K562 (cell line): ENCODE measurements at regions not wholly inside any gene's neighbourhood (a gene's known extent, or its start where the extent isn't known, plus 50 kb on each side); places are given as distances from the start of the nearest gene placed in this dataset.

Experiments used
- ATAC-seq: fragments of 200-7000 bp; cut with Tn5 transposase; 3 replicates; pipeline ENCODE4 v1.9.1; 2020; ENCODE audit warnings: moderate library complexity
- BruUV-seq: library from RNA; stranded (reverse); fragments of 400-500 nt; replicated peaks from 2 replicates; lab custom pipeline; 2021; lab: Mats Ljungman, UMichigan
- CTCF ChIA-PET: fragments of 300-600 bp; formaldehyde crosslinking; extraction: SDS; loops from one replicate; lab custom pipeline; 2021; ENCODE audit warnings: low intra/inter-chr PET ratio; lab: Yijun Ruan, JAX
- POLR2A ChIA-PET: fragments of 300-600, 350-650 bp; sonication (Branson Sonifier 250); formaldehyde crosslinking; extraction: SDS; loops from one replicate; lab custom pipeline; 2021; ENCODE audit warnings: antibody characterized with exemption, inconsistent platforms; lab: Yijun Ruan, JAX
- DNase-seq, 4 experiments: peaks; one replicate each; pipeline versions ENCODE4 v3.0.0 to v3.0.0-alpha.2; 2011 to 2018; ENCODE audit warnings: low spot score in 3 of 4, mixed read lengths in 3 of 4; ENCODE audit errors: extremely low read depth in 1 of 4
- FAIRE-seq: peaks from 2 replicates; lab custom pipeline; 2011; peaks lifted over from hg19 to GRCh38; lab: Jason Lieb, UNC
- H2AFZ ChIP-seq: 2 replicates; pipeline ENCODE4 v1.6.0; 2011; ENCODE audit warnings: low read depth, low read length, control low read depth, inconsistent platforms
- H3K27ac ChIP-seq: fragments of 200-600 bp; 3 replicates; pipeline ENCODE4 v1.8.0; 2011; ENCODE audit warnings: low read depth, mild to moderate bottlenecking, control low read depth, inconsistent platforms, low read length, moderate library complexity, mixed read lengths; ENCODE audit errors: extremely low read depth
- H3K27me3 ChIP-seq, 2 experiments: fragments of 300-600 bp in 1 of 2; 2 replicates in 1 of 2; 3 replicates in 1 of 2; pipeline versions ENCODE4 v1.6.0 to v1.8.0; 2011; ENCODE audit warnings: inconsistent platforms in 2 of 2, low read length in 2 of 2, mild to moderate bottlenecking in 1 of 2, mixed read lengths in 1 of 2, moderate library complexity in 1 of 2; ENCODE audit not compliant: control insufficient read depth in 2 of 2, insufficient read depth in 2 of 2
- H3K36me3 ChIP-seq: fragments of 300-600 bp; 3 replicates; pipeline ENCODE4 v1.8.0; 2011; ENCODE audit warnings: mild to moderate bottlenecking, low read length, inconsistent platforms; ENCODE audit not compliant: control insufficient read depth, insufficient read depth
- H3K4me1 ChIP-seq, 2 experiments: fragments of 200-600 bp in 1 of 2; replicated peaks in 1 of 2; 2 replicates in 1 of 2; 3 replicates in 1 of 2; pipeline versions ENCODE4 v1.5.1 to v1.8.0; 2011; ENCODE audit warnings: inconsistent platforms in 2 of 2, low read length in 2 of 2, mild to moderate bottlenecking in 1 of 2, mixed read lengths in 1 of 2, moderate library complexity in 1 of 2; ENCODE audit not compliant: control insufficient read depth in 2 of 2, insufficient read depth in 2 of 2
- H3K4me2 ChIP-seq: 2 replicates; pipeline ENCODE4 v1.6.1; 2011; ENCODE audit warnings: low read length, control low read depth, inconsistent platforms, mixed read lengths; ENCODE audit not compliant: insufficient read depth
- H3K4me3 ChIP-seq: fragments of 200-600 bp; sonication (generic), shearing (Covaris generic); 2 replicates; pipeline ENCODE4 v1.5.1; 2016; ENCODE audit warnings: control low read depth, inconsistent platforms
- H3K79me2 ChIP-seq: fragments of 200-600 bp; 3 replicates; pipeline ENCODE4 v1.8.0; 2011; ENCODE audit warnings: low read length, inconsistent platforms; ENCODE audit not compliant: control insufficient read depth, insufficient read depth
- H3K9ac ChIP-seq, 2 experiments: 2 replicates each; pipeline versions ENCODE4 v1.6.0 to v1.6.1; 2011; ENCODE audit warnings: low read depth in 2 of 2, low read length in 2 of 2, control low read depth in 1 of 2, inconsistent platforms in 1 of 2, mild to moderate bottlenecking in 1 of 2, mixed read lengths in 1 of 2; ENCODE audit not compliant: insufficient read depth in 1 of 2
- H3K9me1 ChIP-seq: one replicate; pipeline ENCODE4 v1.6.0; 2011; ENCODE audit warnings: inconsistent platforms, mild to moderate bottlenecking, low read length, moderate library complexity; ENCODE audit not compliant: control insufficient read depth, insufficient read depth
- H3K9me3 ChIP-seq: replicated peaks from 2 replicates; pipeline ENCODE4 v1.5.1; 2011; ENCODE audit warnings: low read depth, low read length, inconsistent platforms; ENCODE audit not compliant: control insufficient read depth, insufficient read depth
- H4K20me1 ChIP-seq: replicated peaks from 2 replicates; pipeline ENCODE4 v1.6.1; 2011; ENCODE audit warnings: low read length, inconsistent platforms, mixed read lengths; ENCODE audit not compliant: control insufficient read depth, insufficient read depth
- E2F4 ChIP-seq: sonication (generic); formaldehyde crosslinking; IDR thresholded peaks from 2 replicates; pipeline ENCODE4 v1.8.0; 2022; ENCODE audit warnings: mild to moderate bottlenecking, low read depth, missing genetic modification reagents
- ESRRA ChIP-seq: fragments of 450-650 bp; IDR thresholded peaks from 2 replicates; pipeline ENCODE4 v1.6.1; 2014; ENCODE audit warnings: low read depth, mild to moderate bottlenecking, moderate library complexity, borderline replicate concordance
- ETV1 ChIP-seq: fragments of 450-650 bp; conservative IDR thresholded peaks from 2 replicates; pipeline ENCODE4 v1.6.1; 2016; ENCODE audit warnings: missing genetic modification characterization, control low read depth, low read depth, missing compliant biosample characterization
- FOXP4 ChIP-seq: sonication (generic); formaldehyde crosslinking; IDR thresholded peaks from 2 replicates; pipeline ENCODE4 v1.8.0; 2022; ENCODE audit warnings: mild to moderate bottlenecking, missing genetic modification reagents, borderline replicate concordance
- GATAD2A ChIP-seq: fragments of 450-650 bp; IDR thresholded peaks from 2 replicates; pipeline ENCODE4 v1.6.1; 2017
- MCM2 ChIP-seq: fragments of 450-650 bp; IDR thresholded peaks from 2 replicates; pipeline ENCODE4 v1.6.1; 2017; ENCODE audit warnings: low read depth, mild to moderate bottlenecking
- NFIX ChIP-seq: fragments of 250-450 bp; sonication (Bioruptor Pico); IDR thresholded peaks from 2 replicates; pipeline ENCODE4 v1.4.0; 2020; ENCODE audit warnings: low read depth, mild to moderate bottlenecking, moderate library complexity
- NFRKB ChIP-seq: fragments of 450-650 bp; IDR thresholded peaks from 2 replicates; pipeline ENCODE4 v1.6.1; 2016; ENCODE audit warnings: low read depth
- SPI1 ChIP-seq: IDR thresholded peaks from 2 replicates; pipeline ENCODE4 v1.6.1; 2011; ENCODE audit warnings: low read depth, low read length, control low read depth, borderline replicate concordance
- VEZF1 ChIP-seq: fragments of 200-800 bp; sonication (Bioruptor generic); IDR thresholded peaks from 2 replicates; pipeline ENCODE4 v1.6.1; 2017; ENCODE audit warnings: missing genetic modification characterization, missing compliant biosample characterization
- WGBS: fragments of 100-300 bp; shearing (Covaris generic); methylation state at CpG from one replicate; pipeline ENCODE4 v1.1.6; 2016; ENCODE audit warnings: low coverage, mixed read lengths; ENCODE audit not compliant: insufficient coverage; ENCODE audit errors: missing lambda C conversion rate; 5-methylcytosine and 5-hydroxymethylcytosine counted together
- in situ Hi-C: fragments of 300-500 bp; cut with MboI; formaldehyde crosslinking; loops from 4 replicates; pipeline ENCODE4 v1.15.0; 2018; ENCODE audit warnings: inconsistent platforms, mixed read lengths
- intact Hi-C: fragments of 100-400 bp; cut with micrococcal nuclease; formaldehyde crosslinking; loops from 2 replicates; pipeline ENCODE4 v1.14.2; 2022
- TF ChIP-seq, protein P1 (sequence below): IDR thresholded peaks from 2 replicates; pipeline ENCODE4 v1.6.1; 2011; ENCODE audit not compliant: insufficient read length; ENCODE audit errors: extremely low read depth
- TF ChIP-seq, protein P2 (sequence below): sonication (generic); formaldehyde crosslinking; IDR thresholded peaks from 2 replicates; pipeline ENCODE4 v1.8.0; 2022; ENCODE audit warnings: missing genetic modification reagents, mild to moderate bottlenecking, borderline replicate concordance
- TF ChIP-seq, protein P3 (sequence below): sonication (generic); formaldehyde crosslinking; IDR thresholded peaks from 2 replicates; pipeline ENCODE4 v1.8.0; 2022; ENCODE audit warnings: mild to moderate bottlenecking, missing genetic modification reagents

- Histone ChIP-seq H3K27ac (no peak overlapping the region), H3K79me2 (no peaks in the 10 kb centered on the region), H3K9me3 (no peaks in the 10 kb centered on the region; the same call in 1 of the 2 replicates), H3K9ac (no peak overlapping the region), H3K9me1 (no peaks in the 10 kb centered on the region), H3K4me3 (no peak overlapping the region), H4K20me1 (no peaks in the 10 kb centered on the region), H3K4me1 (no peaks in the 10 kb centered on the region), H2AFZ (no peak overlapping the region), H3K27me3 (no peaks in the 10 kb centered on the region), H3K4me2 (no peak overlapping the region), H3K36me3 (no peaks in the 10 kb centered on the region)
- no TSS peak for BruUV-seq
- in situ Hi-C loops: no loop called here
- 0% methylated on average over 1 of the region's 1 CpG for WGBS
- POLR2A ChIA-PET: interaction anchor here (0.6 kb wide), 1 partner anchor 920 kb away, joined by 4 read pairs; no protein-coding TSS in a partner anchor
- intact Hi-C loops: no loop called here
- ATAC-seq (no peak), FAIRE-seq (no peak), DNase-seq (no peak)
- CTCF ChIA-PET: no interaction called here
- no peak for TF ChIP-seq SPI1
- no peak for TF ChIP-seq NFRKB
- TF ChIP-seq GATAD2A: no peak
- TF ChIP-seq, protein P1, sequence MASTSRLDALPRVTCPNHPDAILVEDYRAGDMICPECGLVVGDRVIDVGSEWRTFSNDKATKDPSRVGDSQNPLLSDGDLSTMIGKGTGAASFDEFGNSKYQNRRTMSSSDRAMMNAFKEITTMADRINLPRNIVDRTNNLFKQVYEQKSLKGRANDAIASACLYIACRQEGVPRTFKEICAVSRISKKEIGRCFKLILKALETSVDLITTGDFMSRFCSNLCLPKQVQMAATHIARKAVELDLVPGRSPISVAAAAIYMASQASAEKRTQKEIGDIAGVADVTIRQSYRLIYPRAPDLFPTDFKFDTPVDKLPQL: no peak
- TF ChIP-seq E2F4: no peak
- TF ChIP-seq, protein P2, sequence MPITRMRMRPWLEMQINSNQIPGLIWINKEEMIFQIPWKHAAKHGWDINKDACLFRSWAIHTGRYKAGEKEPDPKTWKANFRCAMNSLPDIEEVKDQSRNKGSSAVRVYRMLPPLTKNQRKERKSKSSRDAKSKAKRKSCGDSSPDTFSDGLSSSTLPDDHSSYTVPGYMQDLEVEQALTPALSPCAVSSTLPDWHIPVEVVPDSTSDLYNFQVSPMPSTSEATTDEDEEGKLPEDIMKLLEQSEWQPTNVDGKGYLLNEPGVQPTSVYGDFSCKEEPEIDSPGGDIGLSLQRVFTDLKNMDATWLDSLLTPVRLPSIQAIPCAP (CRISPR knock-in tag): no peak
- TF ChIP-seq NFIX: no peak
- TF ChIP-seq MCM2: no peak
- no peak for TF ChIP-seq ESRRA
- TF ChIP-seq ETV1 (tag): no peak
- TF ChIP-seq VEZF1: no peak
- TF ChIP-seq FOXP4: no peak
- TF ChIP-seq, protein P3, sequence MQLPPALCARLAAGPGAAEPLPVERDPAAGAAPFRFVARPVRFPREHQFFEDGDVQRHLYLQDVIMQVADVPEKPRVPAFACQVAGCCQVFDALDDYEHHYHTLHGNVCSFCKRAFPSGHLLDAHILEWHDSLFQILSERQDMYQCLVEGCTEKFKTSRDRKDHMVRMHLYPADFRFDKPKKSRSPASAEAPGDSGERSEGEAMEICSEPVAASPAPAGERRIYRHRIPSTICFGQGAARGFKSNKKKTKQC (CRISPR knock-in tag): no peak
Measured at GRCh38 chr4:133045288-133045687, 103.8 kb upstream of the PCDH10 start.
